ENCODE measurements at regions not wholly inside any gene's neighbourhood (a gene's known extent, or its start where the extent isn't known, plus 50 kb on each side); places are given as distances from the start of the nearest gene placed in this dataset.

DNA sequence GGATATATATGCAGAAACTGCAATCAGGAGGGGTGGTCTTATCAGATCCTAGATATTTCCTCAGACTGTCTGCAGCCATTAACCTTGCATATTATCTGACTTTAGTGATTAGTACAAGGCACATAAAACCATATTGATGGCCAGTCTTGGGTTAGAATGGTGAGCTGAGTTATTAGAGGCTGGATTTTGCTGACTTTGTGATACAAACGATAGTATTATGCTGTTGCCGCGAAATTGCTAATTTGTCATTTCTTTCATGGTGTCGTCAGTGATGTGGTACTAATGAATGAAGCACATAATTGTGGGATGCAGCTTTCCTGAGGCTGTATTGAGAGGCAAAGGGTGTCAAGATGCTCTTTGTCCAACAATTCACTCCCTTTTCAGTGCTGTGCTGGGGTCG, 172.5 kb downstream of the TEX29 start:
- Histone ChIP-seq H3K4me1 (ENCODE audit: insufficient read depth, low read length) (no peaks in the 10 kb centered on the region; the same call in 1 of the 2 replicates), H2BK12ac (ENCODE audit: insufficient read length, low read depth, low read length) (no peak overlapping the region), H3K18ac (ENCODE audit: insufficient read length, low read depth, low read length) (no peak overlapping the region), H3K79me1 (ENCODE audit: insufficient read depth, low read depth, low read length, poor library complexity, severe bottlenecking) (no peaks in the 10 kb centered on the region), H3K9ac (ENCODE audit: extremely low read depth, insufficient read length, low read length) (no peak overlapping the region), H2BK20ac (ENCODE audit: low read depth, low read length, poor library complexity, severe bottlenecking) (no peak overlapping the region), H3K4ac (ENCODE audit: low read depth, low read length) (no peak overlapping the region), H4K20me1 (ENCODE audit: control insufficient read depth, insufficient read depth, insufficient read length) (no peaks in the 10 kb centered on the region), H3K27ac (ENCODE audit: insufficient read length, low read depth, low read length) (no peak overlapping the region), H3K23me2 (ENCODE audit: insufficient read length, low read depth, low read length, poor library complexity, severe bottlenecking) (no peaks in the 10 kb centered on the region), H4K8ac (replicated peaks; ENCODE audit: insufficient read length, low read depth, low read length) (no peak overlapping the region), H3K56ac (ENCODE audit: insufficient read length, low read depth, low read length) (no peak overlapping the region), H4K5ac (ENCODE audit: insufficient read length, low read depth, low read length) (no peak overlapping the region), H2AK5ac (ENCODE audit: insufficient read length, low read length) (no peak overlapping the region), H3T11ph (ENCODE audit: low read length) (no peak overlapping the region), H2BK15ac (ENCODE audit: low read depth, low read length) (no peak overlapping the region), H3K27me3 (ENCODE audit: insufficient read depth, low read length) (no peaks in the 10 kb centered on the region), H3K79me2 (ENCODE audit: insufficient read depth, low read length) (no peaks in the 10 kb centered on the region), H2AFZ (ENCODE audit: low read length) (no peak overlapping the region), H3K14ac (ENCODE audit: insufficient read depth, low read length) (no peak overlapping the region), H2BK5ac (ENCODE audit: insufficient read length, low read length) (no peak overlapping the region), H3K9me3 (ENCODE audit: control insufficient read depth, low read depth, low read length) (no peaks in the 10 kb centered on the region), H3K23ac (ENCODE audit: insufficient read length, low read depth, low read length) (no peak overlapping the region), H4K91ac (ENCODE audit: insufficient read length, low read depth, low read length) (no peak overlapping the region), H3K4me2 (ENCODE audit: insufficient read depth, insufficient read length, low read length) (no peak overlapping the region), H2BK120ac (ENCODE audit: low read depth, low read length, poor library complexity, severe bottlenecking) (no peak overlapping the region)
- TF ChIP-seq, protein P1, sequence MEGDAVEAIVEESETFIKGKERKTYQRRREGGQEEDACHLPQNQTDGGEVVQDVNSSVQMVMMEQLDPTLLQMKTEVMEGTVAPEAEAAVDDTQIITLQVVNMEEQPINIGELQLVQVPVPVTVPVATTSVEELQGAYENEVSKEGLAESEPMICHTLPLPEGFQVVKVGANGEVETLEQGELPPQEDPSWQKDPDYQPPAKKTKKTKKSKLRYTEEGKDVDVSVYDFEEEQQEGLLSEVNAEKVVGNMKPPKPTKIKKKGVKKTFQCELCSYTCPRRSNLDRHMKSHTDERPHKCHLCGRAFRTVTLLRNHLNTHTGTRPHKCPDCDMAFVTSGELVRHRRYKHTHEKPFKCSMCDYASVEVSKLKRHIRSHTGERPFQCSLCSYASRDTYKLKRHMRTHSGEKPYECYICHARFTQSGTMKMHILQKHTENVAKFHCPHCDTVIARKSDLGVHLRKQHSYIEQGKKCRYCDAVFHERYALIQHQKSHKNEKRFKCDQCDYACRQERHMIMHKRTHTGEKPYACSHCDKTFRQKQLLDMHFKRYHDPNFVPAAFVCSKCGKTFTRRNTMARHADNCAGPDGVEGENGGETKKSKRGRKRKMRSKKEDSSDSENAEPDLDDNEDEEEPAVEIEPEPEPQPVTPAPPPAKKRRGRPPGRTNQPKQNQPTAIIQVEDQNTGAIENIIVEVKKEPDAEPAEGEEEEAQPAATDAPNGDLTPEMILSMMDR (conservative IDR thresholded peaks at IDR 0.05), result no peak
- Mint-ChIP-seq H3K9me3 (peaks cover 11 to 12% of the 10 kb centered on the region in 2 experiments; a peak in 4 of 5 replicates), H3K36me3 (ENCODE audit: insufficient read depth in 1 of 3, low read depth in 3 of 3) (peaks cover 4 to 5% (median 4%) of the 10 kb centered on the region in 3 experiments; a peak in 3 of 7 replicates), H3K27ac (no peak overlapping the region), H3K4me3 (no peak overlapping the region), H3K4me1 (peaks cover 8 to 9% of the 10 kb centered on the region in 2 experiments; a peak in 3 of 4 replicates), H3K27me3 (ENCODE audit: low read depth) (peaks cover 9% of the 10 kb centered on the region)
- no CpG with 5 or more reads among the region's 5 CpGs for WGBS (ENCODE audit: extremely low coverage, insufficient read length, low lambda C conversion rate)
- DNase-seq, result no peak
